ENCODE measurements at regions not wholly inside any gene's neighbourhood (a gene's known extent, or its start where the extent isn't known, plus 50 kb on each side); places are given as distances from the start of the nearest gene placed in this dataset.

- no peaks in the 10 kb centered on the region for H3F3A ChIP-seq (ENCODE audit: insufficient read depth, low read depth)
- no peaks in the 10 kb centered on the region for H3K9me3 ChIP-seq (ENCODE audit: insufficient read depth, low read depth)
- BruUV-seq (replicated peaks): no TSS peak
- no peak overlapping the region for H3K4me3 ChIP-seq
- no peaks in the 10 kb centered on the region for H3K4me1 ChIP-seq (replicated peaks; ENCODE audit: insufficient read depth)
- H3K36me3 ChIP-seq (ENCODE audit: low read depth): no peaks in the 10 kb centered on the region
- ChIA-PET CTCF (no interaction called here), POLR2A (ENCODE audit: unreplicated experiment) (no interaction called here)
- H3K4me2 ChIP-seq: no peak overlapping the region
- no peaks in the 10 kb centered on the region for H3K9me2 ChIP-seq (ENCODE audit: insufficient read depth)
- no peaks in the 10 kb centered on the region for H3K79me2 ChIP-seq (ENCODE audit: low read depth)
- no peaks in the 10 kb centered on the region for H3K27me3 ChIP-seq (ENCODE audit: insufficient read depth, low read depth)
- no peak for DNase-seq
- TF ChIP-seq CTCF (conservative IDR thresholded peaks at IDR 0.05) (no peak), EZH2 (IDR thresholded peaks at IDR 0.05; ENCODE audit: low read depth) (no peak)
- H4K20me1 ChIP-seq (ENCODE audit: insufficient read depth): no peaks in the 10 kb centered on the region
- H3K27ac ChIP-seq: no peak overlapping the region
- no peak overlapping the region for H2AFZ ChIP-seq
- intact Hi-C loops (cut with micrococcal nuclease; ENCODE audit: unreplicated experiment): no loop called here
Observed at GRCh38 chr16:76183647-76184046, 93.6 kb upstream of the CNTNAP4 start.

GRCh38 chr16:76190057-76190456 is 87.1 kb upstream of the CNTNAP4 start:
- POLR2A ChIA-PET (ENCODE audit: unreplicated experiment): no interaction called here
- H3K4me2 ChIP-seq: no peak overlapping the region
- no peak for DNase-seq
- H3K36me3 ChIP-seq (ENCODE audit: low read depth): no peaks in the 10 kb centered on the region
- H3K9me3 ChIP-seq (ENCODE audit: insufficient read depth, low read depth): no peaks in the 10 kb centered on the region
- no peak overlapping the region for H2AFZ ChIP-seq
- BruUV-seq (replicated peaks): no TSS peak
- intact Hi-C loops (cut with micrococcal nuclease; ENCODE audit: unreplicated experiment): no loop called here
- no peaks in the 10 kb centered on the region for H3K27me3 ChIP-seq (ENCODE audit: insufficient read depth, low read depth)
- no peak overlapping the region for H3K4me3 ChIP-seq
- H3K4me1 ChIP-seq (replicated peaks; ENCODE audit: insufficient read depth): no peaks in the 10 kb centered on the region
- no peak overlapping the region for H3K27ac ChIP-seq
- TF ChIP-seq EZH2 (IDR thresholded peaks at IDR 0.05; ENCODE audit: low read depth) (no peak), CTCF (conservative IDR thresholded peaks at IDR 0.05) (no peak)
- no peaks in the 10 kb centered on the region for H3F3A ChIP-seq (ENCODE audit: insufficient read depth, low read depth)
- H4K20me1 ChIP-seq (ENCODE audit: insufficient read depth): no peaks in the 10 kb centered on the region
- H3K79me2 ChIP-seq (ENCODE audit: low read depth): no peaks in the 10 kb centered on the region
- no peaks in the 10 kb centered on the region for H3K9me2 ChIP-seq (ENCODE audit: insufficient read depth)
- CTCF ChIA-PET: no interaction called here

GRCh38 chr16:76190480-76190879 is 86.7 kb upstream of the CNTNAP4 start:
- CTCF ChIA-PET: no interaction called here
- Histone ChIP-seq H3K4me3 (no peak overlapping the region), H3K27me3 (ENCODE audit: insufficient read depth, low read depth) (no peaks in the 10 kb centered on the region), H3F3A (ENCODE audit: insufficient read depth, low read depth) (no peaks in the 10 kb centered on the region), H3K36me3 (ENCODE audit: low read depth) (no peaks in the 10 kb centered on the region), H3K79me2 (ENCODE audit: low read depth) (no peaks in the 10 kb centered on the region), H3K9me2 (ENCODE audit: insufficient read depth) (no peaks in the 10 kb centered on the region), H3K4me2 (no peak overlapping the region), H3K4me1 (replicated peaks; ENCODE audit: insufficient read depth) (no peaks in the 10 kb centered on the region), H3K27ac (no peak overlapping the region), H2AFZ (no peak overlapping the region), H3K9me3 (ENCODE audit: insufficient read depth, low read depth) (no peaks in the 10 kb centered on the region), H4K20me1 (ENCODE audit: insufficient read depth) (no peaks in the 10 kb centered on the region)
- POLR2A ChIA-PET (ENCODE audit: unreplicated experiment): no interaction called here
- BruUV-seq (replicated peaks): no TSS peak
- intact Hi-C loops (cut with micrococcal nuclease; ENCODE audit: unreplicated experiment): no loop called here
- no peak for TF ChIP-seq CTCF (conservative IDR thresholded peaks at IDR 0.05)
- no peak for TF ChIP-seq EZH2 (IDR thresholded peaks at IDR 0.05; ENCODE audit: low read depth)
- no peak for DNase-seq
